K562 (cell line): ENCODE measurements at regions not wholly inside any gene's neighbourhood (a gene's known extent, or its start where the extent isn't known, plus 50 kb on each side); places are given as distances from the start of the nearest gene placed in this dataset.

Source experiments
- ATAC-seq: fragments of 200-7000 bp; cut with Tn5 transposase; 3 replicates; pipeline ENCODE4 v1.9.1; 2020; ENCODE audit warnings: moderate library complexity
- BruUV-seq: library from RNA; stranded (reverse); fragments of 400-500 nt; replicated peaks from 2 replicates; lab custom pipeline; 2021; lab: Mats Ljungman, UMichigan
- CTCF ChIA-PET: fragments of 300-600 bp; formaldehyde crosslinking; extraction: SDS; loops from one replicate; lab custom pipeline; 2021; ENCODE audit warnings: low intra/inter-chr PET ratio; lab: Yijun Ruan, JAX
- POLR2A ChIA-PET: fragments of 300-600, 350-650 bp; sonication (Branson Sonifier 250); formaldehyde crosslinking; extraction: SDS; loops from one replicate; lab custom pipeline; 2021; ENCODE audit warnings: antibody characterized with exemption, inconsistent platforms; lab: Yijun Ruan, JAX
- DNase-seq, 4 experiments: peaks; one replicate each; pipeline versions ENCODE4 v3.0.0 to v3.0.0-alpha.2; 2011 to 2018; ENCODE audit warnings: low spot score in 3 of 4, mixed read lengths in 3 of 4; ENCODE audit errors: extremely low read depth in 1 of 4
- FAIRE-seq: peaks from 2 replicates; lab custom pipeline; 2011; peaks lifted over from hg19 to GRCh38; lab: Jason Lieb, UNC
- H2AFZ ChIP-seq: 2 replicates; pipeline ENCODE4 v1.6.0; 2011; ENCODE audit warnings: low read depth, low read length, control low read depth, inconsistent platforms
- H3K27ac ChIP-seq: fragments of 200-600 bp; 3 replicates; pipeline ENCODE4 v1.8.0; 2011; ENCODE audit warnings: low read depth, mild to moderate bottlenecking, control low read depth, inconsistent platforms, low read length, moderate library complexity, mixed read lengths; ENCODE audit errors: extremely low read depth
- H3K27me3 ChIP-seq, 2 experiments: fragments of 300-600 bp in 1 of 2; 2 replicates in 1 of 2; 3 replicates in 1 of 2; pipeline versions ENCODE4 v1.6.0 to v1.8.0; 2011; ENCODE audit warnings: inconsistent platforms in 2 of 2, low read length in 2 of 2, mild to moderate bottlenecking in 1 of 2, mixed read lengths in 1 of 2, moderate library complexity in 1 of 2; ENCODE audit not compliant: control insufficient read depth in 2 of 2, insufficient read depth in 2 of 2
- H3K36me3 ChIP-seq: fragments of 300-600 bp; 3 replicates; pipeline ENCODE4 v1.8.0; 2011; ENCODE audit warnings: mild to moderate bottlenecking, low read length, inconsistent platforms; ENCODE audit not compliant: control insufficient read depth, insufficient read depth
- H3K4me1 ChIP-seq, 2 experiments: fragments of 200-600 bp in 1 of 2; replicated peaks in 1 of 2; 2 replicates in 1 of 2; 3 replicates in 1 of 2; pipeline versions ENCODE4 v1.5.1 to v1.8.0; 2011; ENCODE audit warnings: inconsistent platforms in 2 of 2, low read length in 2 of 2, mild to moderate bottlenecking in 1 of 2, mixed read lengths in 1 of 2, moderate library complexity in 1 of 2; ENCODE audit not compliant: control insufficient read depth in 2 of 2, insufficient read depth in 2 of 2
- H3K4me2 ChIP-seq: 2 replicates; pipeline ENCODE4 v1.6.1; 2011; ENCODE audit warnings: low read length, control low read depth, inconsistent platforms, mixed read lengths; ENCODE audit not compliant: insufficient read depth
- H3K4me3 ChIP-seq: fragments of 200-600 bp; sonication (generic), shearing (Covaris generic); 2 replicates; pipeline ENCODE4 v1.5.1; 2016; ENCODE audit warnings: control low read depth, inconsistent platforms
- H3K79me2 ChIP-seq: fragments of 200-600 bp; 3 replicates; pipeline ENCODE4 v1.8.0; 2011; ENCODE audit warnings: low read length, inconsistent platforms; ENCODE audit not compliant: control insufficient read depth, insufficient read depth
- H3K9ac ChIP-seq, 2 experiments: 2 replicates each; pipeline versions ENCODE4 v1.6.0 to v1.6.1; 2011; ENCODE audit warnings: low read depth in 2 of 2, low read length in 2 of 2, control low read depth in 1 of 2, inconsistent platforms in 1 of 2, mild to moderate bottlenecking in 1 of 2, mixed read lengths in 1 of 2; ENCODE audit not compliant: insufficient read depth in 1 of 2
- H3K9me1 ChIP-seq: one replicate; pipeline ENCODE4 v1.6.0; 2011; ENCODE audit warnings: inconsistent platforms, mild to moderate bottlenecking, low read length, moderate library complexity; ENCODE audit not compliant: control insufficient read depth, insufficient read depth
- H3K9me3 ChIP-seq: replicated peaks from 2 replicates; pipeline ENCODE4 v1.5.1; 2011; ENCODE audit warnings: low read depth, low read length, inconsistent platforms; ENCODE audit not compliant: control insufficient read depth, insufficient read depth
- H4K20me1 ChIP-seq: replicated peaks from 2 replicates; pipeline ENCODE4 v1.6.1; 2011; ENCODE audit warnings: low read length, inconsistent platforms, mixed read lengths; ENCODE audit not compliant: control insufficient read depth, insufficient read depth
- FOXA3 ChIP-seq, 2 experiments: fragments of 450-650 bp in 1 of 2; sonication (generic) in 1 of 2; formaldehyde crosslinking; IDR thresholded peaks in 1 of 2; conservative IDR thresholded peaks in 1 of 2; 2 replicates each; pipeline versions ENCODE4 v1.4.0 to v1.8.0; 2020 to 2022; ENCODE audit warnings: mild to moderate bottlenecking in 2 of 2, missing genetic modification reagents in 1 of 2
- PURB ChIP-seq: sonication (generic); formaldehyde crosslinking; IDR thresholded peaks from 2 replicates; pipeline ENCODE4 v1.9.0; 2021; ENCODE audit warnings: low read depth, mild to moderate bottlenecking, missing genetic modification reagents
- TAF9B ChIP-seq: fragments of 450-650 bp; IDR thresholded peaks from 2 replicates; pipeline ENCODE4 v1.6.1; 2018; ENCODE audit warnings: mild to moderate bottlenecking; ENCODE audit not compliant: partially characterized antibody
- TRIM28 ChIP-seq: fragments of 450-650 bp; IDR thresholded peaks from 2 replicates; pipeline ENCODE4 v1.6.1; 2017
- ZNF133 ChIP-seq: fragments of 250-450 bp; sonication (Bioruptor Pico); IDR thresholded peaks from 2 replicates; pipeline ENCODE4 v1.4.0; 2020; ENCODE audit warnings: mild to moderate bottlenecking
- ZNF217 ChIP-seq: sonication (generic); formaldehyde crosslinking; IDR thresholded peaks from 2 replicates; pipeline ENCODE4 v1.8.0; 2022; ENCODE audit warnings: mild to moderate bottlenecking, missing genetic modification reagents
- ZNF24 ChIP-seq: fragments of 450-650 bp; IDR thresholded peaks from 2 replicates; pipeline ENCODE4 v1.6.1; 2016
- ZNF282 ChIP-seq: sonication (generic); formaldehyde crosslinking; IDR thresholded peaks from 2 replicates; pipeline ENCODE4 v1.8.1; 2023; ENCODE audit warnings: missing genetic modification reagents
- WGBS: fragments of 100-300 bp; shearing (Covaris generic); methylation state at CpG from one replicate; pipeline ENCODE4 v1.1.6; 2016; ENCODE audit warnings: low coverage, mixed read lengths; ENCODE audit not compliant: insufficient coverage; ENCODE audit errors: missing lambda C conversion rate; 5-methylcytosine and 5-hydroxymethylcytosine counted together
- in situ Hi-C: fragments of 300-500 bp; cut with MboI; formaldehyde crosslinking; loops from 4 replicates; pipeline ENCODE4 v1.15.0; 2018; ENCODE audit warnings: inconsistent platforms, mixed read lengths
- intact Hi-C: fragments of 100-400 bp; cut with micrococcal nuclease; formaldehyde crosslinking; loops from 2 replicates; pipeline ENCODE4 v1.14.2; 2022
- TF ChIP-seq, protein P1 (sequence below): fragments of 450-650 bp; IDR thresholded peaks from 2 replicates; pipeline ENCODE4 v1.6.1; 2017; ENCODE audit warnings: antibody characterized with exemption, mild to moderate bottlenecking

GRCh38 chr18:43393174-43393573 lies 115.9 kb upstream of the SYT4 start (continued):
- TF ChIP-seq, protein P1, sequence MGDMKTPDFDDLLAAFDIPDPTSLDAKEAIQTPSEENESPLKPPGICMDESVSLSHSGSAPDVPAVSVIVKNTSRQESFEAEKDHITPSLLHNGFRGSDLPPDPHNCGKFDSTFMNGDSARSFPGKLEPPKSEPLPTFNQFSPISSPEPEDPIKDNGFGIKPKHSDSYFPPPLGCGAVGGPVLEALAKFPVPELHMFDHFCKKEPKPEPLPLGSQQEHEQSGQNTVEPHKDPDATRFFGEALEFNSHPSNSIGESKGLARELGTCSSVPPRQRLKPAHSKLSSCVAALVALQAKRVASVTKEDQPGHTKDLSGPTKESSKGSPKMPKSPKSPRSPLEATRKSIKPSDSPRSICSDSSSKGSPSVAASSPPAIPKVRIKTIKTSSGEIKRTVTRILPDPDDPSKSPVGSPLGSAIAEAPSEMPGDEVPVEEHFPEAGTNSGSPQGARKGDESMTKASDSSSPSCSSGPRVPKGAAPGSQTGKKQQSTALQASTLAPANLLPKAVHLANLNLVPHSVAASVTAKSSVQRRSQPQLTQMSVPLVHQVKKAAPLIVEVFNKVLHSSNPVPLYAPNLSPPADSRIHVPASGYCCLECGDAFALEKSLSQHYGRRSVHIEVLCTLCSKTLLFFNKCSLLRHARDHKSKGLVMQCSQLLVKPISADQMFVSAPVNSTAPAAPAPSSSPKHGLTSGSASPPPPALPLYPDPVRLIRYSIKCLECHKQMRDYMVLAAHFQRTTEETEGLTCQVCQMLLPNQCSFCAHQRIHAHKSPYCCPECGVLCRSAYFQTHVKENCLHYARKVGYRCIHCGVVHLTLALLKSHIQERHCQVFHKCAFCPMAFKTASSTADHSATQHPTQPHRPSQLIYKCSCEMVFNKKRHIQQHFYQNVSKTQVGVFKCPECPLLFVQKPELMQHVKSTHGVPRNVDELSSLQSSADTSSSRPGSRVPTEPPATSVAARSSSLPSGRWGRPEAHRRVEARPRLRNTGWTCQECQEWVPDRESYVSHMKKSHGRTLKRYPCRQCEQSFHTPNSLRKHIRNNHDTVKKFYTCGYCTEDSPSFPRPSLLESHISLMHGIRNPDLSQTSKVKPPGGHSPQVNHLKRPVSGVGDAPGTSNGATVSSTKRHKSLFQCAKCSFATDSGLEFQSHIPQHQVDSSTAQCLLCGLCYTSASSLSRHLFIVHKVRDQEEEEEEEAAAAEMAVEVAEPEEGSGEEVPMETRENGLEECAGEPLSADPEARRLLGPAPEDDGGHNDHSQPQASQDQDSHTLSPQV: no peak
- TF ChIP-seq ZNF217 (CRISPR knock-in tag) (no peak), ZNF133 (CRISPR knock-in tag) (no peak), ZNF282 (no peak), FOXA3 (CRISPR knock-in tag; conservative IDR thresholded peaks at IDR 0.05 in 1 of 2, IDR thresholded peaks at IDR 0.05 in 1 of 2) (no peak), TAF9B (no peak)

DNA sequence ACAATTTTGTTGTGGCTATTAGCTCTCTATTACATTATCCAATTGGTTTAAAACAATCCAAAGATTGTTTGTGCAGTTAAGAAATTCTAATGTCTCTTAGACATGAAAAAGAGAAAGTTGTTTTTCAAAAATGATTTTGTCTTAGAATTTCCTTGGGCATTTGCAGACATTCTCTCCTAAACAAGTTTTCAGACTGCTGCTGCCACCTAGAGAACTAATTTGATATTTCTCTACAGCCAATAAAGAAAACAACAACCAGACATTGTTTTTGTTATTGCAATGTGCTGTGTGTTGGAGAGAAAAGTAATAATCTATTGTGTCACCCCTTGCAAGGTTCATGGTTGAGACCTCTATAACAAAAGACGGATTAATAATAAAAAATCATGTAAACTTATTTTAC lies 119.0 kb upstream of the SYT4 start:
- WGBS: no CpG with 5 or more reads among the region's 1 CpG
- TF ChIP-seq ZNF24 (no peak), PURB (CRISPR knock-in tag) (no peak), TRIM28 (no peak)
- Histone ChIP-seq H3K27ac (no peak overlapping the region), H3K9me3 (no peaks in the 10 kb centered on the region), H3K9me1 (no peaks in the 10 kb centered on the region), H3K36me3 (no peaks in the 10 kb centered on the region), H2AFZ (no peak overlapping the region), H3K9ac (no peak overlapping the region), H3K4me3 (no peak overlapping the region), H3K4me1 (no peaks in the 10 kb centered on the region), H3K27me3 (no peaks in the 10 kb centered on the region), H3K79me2 (no peaks in the 10 kb centered on the region), H4K20me1 (no peaks in the 10 kb centered on the region), H3K4me2 (no peak overlapping the region)
- BruUV-seq: no TSS peak
- in situ Hi-C loops (no loop called here), intact Hi-C loops (no loop called here)
- ChIA-PET CTCF (no interaction called here), POLR2A (no interaction called here)
- FAIRE-seq (no peak), DNase-seq (no peak), ATAC-seq (no peak)
